Osteoblast (primary cell): ENCODE measurements at regions not wholly inside any gene's neighbourhood (a gene's known extent, or its start where the extent isn't known, plus 50 kb on each side); places are given as distances from the start of the nearest gene placed in this dataset.

Source experiments
- DNase-seq: peaks from one replicate; pipeline ENCODE4 v3.0.0; 2011; ENCODE audit warnings: low spot score, mixed read lengths; ENCODE audit not compliant: insufficient read length; ENCODE audit errors: missing footprints
- H2AFZ ChIP-seq: 2 replicates; pipeline ENCODE4 v1.6.0; 2011; ENCODE audit warnings: mild to moderate bottlenecking, low read length
- H3K27ac ChIP-seq: 2 replicates; pipeline ENCODE4 v1.5.1; 2011; ENCODE audit warnings: mild to moderate bottlenecking, low read depth, low read length, moderate library complexity
- H3K27me3 ChIP-seq: 2 replicates; pipeline ENCODE4 v1.6.0; 2012; ENCODE audit warnings: mild to moderate bottlenecking, control low read depth, inconsistent platforms, low read length, moderate library complexity; ENCODE audit not compliant: insufficient read depth
- H3K36me3 ChIP-seq: 2 replicates; pipeline ENCODE4 v1.5.1; 2011; ENCODE audit warnings: mild to moderate bottlenecking, low read length, control low read depth, moderate library complexity; ENCODE audit not compliant: insufficient read depth
- H3K4me1 ChIP-seq: 2 replicates; pipeline ENCODE4 v1.5.1; 2011; ENCODE audit warnings: mild to moderate bottlenecking, low read length, control low read depth, moderate library complexity; ENCODE audit not compliant: insufficient read depth
- H3K4me2 ChIP-seq: 2 replicates; pipeline ENCODE4 v1.6.0; 2011; ENCODE audit warnings: mild to moderate bottlenecking, low read length; ENCODE audit not compliant: insufficient read depth
- H3K4me3 ChIP-seq: fragments of 200-600 bp; sonication (generic); 3 replicates; pipeline ENCODE4 v1.5.1; 2012; ENCODE audit warnings: mild to moderate bottlenecking, low read length, inconsistent platforms; ENCODE audit not compliant: insufficient read depth
- H3K79me2 ChIP-seq: 2 replicates; pipeline ENCODE4 v1.6.0; 2012; ENCODE audit warnings: mild to moderate bottlenecking, low read length, control low read depth, inconsistent platforms; ENCODE audit not compliant: insufficient read depth
- H3K9me3 ChIP-seq: 2 replicates; pipeline ENCODE4 v1.5.1; 2011; ENCODE audit warnings: low read depth, low read length, control low read depth
- H4K20me1 ChIP-seq: 2 replicates; pipeline ENCODE4 v1.6.0; 2012; ENCODE audit warnings: mild to moderate bottlenecking, low read length, control low read depth; ENCODE audit not compliant: insufficient read depth
- CTCF ChIP-seq: IDR thresholded peaks from 2 replicates; pipeline ENCODE4 v1.5.1; 2011; ENCODE audit warnings: mild to moderate bottlenecking, low read depth, low read length, moderate library complexity; ENCODE audit errors: extremely low read depth

GRCh38 chr2:82282111-82282882 is 1977.7 kb upstream of the LRRTM1 start:
- no peaks in the 10 kb centered on the region for H3K79me2 ChIP-seq
- H3K9me3 ChIP-seq, result peaks cover 2% of the 10 kb centered on the region
- H3K4me1 ChIP-seq, result no peaks in the 10 kb centered on the region
- DNase-seq, result no peak
- no peak overlapping the region for H3K4me2 ChIP-seq
- H3K4me3 ChIP-seq, result no peak overlapping the region
- no peaks in the 10 kb centered on the region for H4K20me1 ChIP-seq
- no peaks in the 10 kb centered on the region for H3K27me3 ChIP-seq
- no peaks in the 10 kb centered on the region for H3K36me3 ChIP-seq
- H3K27ac ChIP-seq, result no peak overlapping the region
- H2AFZ ChIP-seq, result no peak overlapping the region
- no peak for TF ChIP-seq CTCF

- Histone ChIP-seq H3K9me3 (peaks cover 2% of the 10 kb centered on the region), H3K4me1 (no peaks in the 10 kb centered on the region), H3K27me3 (no peaks in the 10 kb centered on the region), H3K4me3 (no peak overlapping the region), H3K27ac (no peak overlapping the region), H3K4me2 (no peak overlapping the region), H3K36me3 (no peaks in the 10 kb centered on the region), H3K79me2 (no peaks in the 10 kb centered on the region), H2AFZ (no peak overlapping the region), H4K20me1 (no peaks in the 10 kb centered on the region)
- no peak for TF ChIP-seq CTCF
- no peak for DNase-seq
Measured at GRCh38 chr2:82279367-82279766, 1974.8 kb upstream of the LRRTM1 start.

GRCh38 chr2:82278416-82278815 is 1973.9 kb upstream of the LRRTM1 start:
- Histone ChIP-seq H3K9me3 (peaks cover 2% of the 10 kb centered on the region), H3K4me2 (no peak overlapping the region), H3K36me3 (no peaks in the 10 kb centered on the region), H3K4me1 (no peaks in the 10 kb centered on the region), H3K27ac (no peak overlapping the region), H3K4me3 (no peak overlapping the region), H3K79me2 (no peaks in the 10 kb centered on the region), H2AFZ (no peak overlapping the region), H3K27me3 (no peaks in the 10 kb centered on the region), H4K20me1 (no peaks in the 10 kb centered on the region)
- TF ChIP-seq CTCF, result no peak
- no peak for DNase-seq

GRCh38 chr2:82275599-82275998 is 1971.0 kb upstream of the LRRTM1 start:
- H3K27ac ChIP-seq, result no peak overlapping the region
- no peak for TF ChIP-seq CTCF
- H3K4me2 ChIP-seq, result no peak overlapping the region
- peaks cover 2% of the 10 kb centered on the region for H3K9me3 ChIP-seq
- no peaks in the 10 kb centered on the region for H3K36me3 ChIP-seq
- H2AFZ ChIP-seq, result no peak overlapping the region
- no peaks in the 10 kb centered on the region for H3K79me2 ChIP-seq
- H3K4me1 ChIP-seq, result no peaks in the 10 kb centered on the region
- H3K4me3 ChIP-seq, result no peak overlapping the region
- DNase-seq, result no peak
- no peaks in the 10 kb centered on the region for H4K20me1 ChIP-seq
- H3K27me3 ChIP-seq, result no peaks in the 10 kb centered on the region
